Natural killer cell treated with Interleukin-12 subunit alpha and Interleukin-12 subunit beta and Interleukin-15 and Interleukin-18, amount 100 ng/mL, for 72 hours (primary cell): ENCODE measurements at regions not wholly inside any gene's neighbourhood (a gene's known extent, or its start where the extent isn't known, plus 50 kb on each side); places are given as distances from the start of the nearest gene placed in this dataset.

Experiments
- ATAC-seq, 2 donors: fragments of 150-1000 bp; cut with Tn5 transposase in 1 of 2; sonication (Bioruptor Pico), chemical (Tn5 transposase) in 1 of 2; 2 replicates each; pipeline ENCODE4 v1.10.0; 2021
- DNase-seq: peaks from one replicate; pipeline ENCODE4 v3.0.0; 2022; ENCODE audit warnings: low spot score
- H3K27ac Mint-ChIP-seq, 2 donors: 1 replicate in 1 of 2; 2 replicates in 1 of 2; pipeline ENCODE4 v1.8.0; 2022; ENCODE audit warnings: mixed read lengths in 2 of 2, mild to moderate bottlenecking in 1 of 2, moderate library complexity in 1 of 2
- H3K27me3 Mint-ChIP-seq, 2 donors: 1 replicate in 1 of 2; 2 replicates in 1 of 2; pipeline ENCODE4 v1.8.0; 2022; ENCODE audit warnings: mixed read lengths in 2 of 2
- H3K36me3 Mint-ChIP-seq: one replicate; pipeline ENCODE4 v1.8.0; 2022; ENCODE audit warnings: mixed read lengths
- H3K4me1 Mint-ChIP-seq, 2 donors: 1 replicate in 1 of 2; 2 replicates in 1 of 2; pipeline ENCODE4 v1.8.0; 2022; ENCODE audit warnings: low read depth in 2 of 2, mixed read lengths in 2 of 2, mild to moderate bottlenecking in 1 of 2
- H3K4me3 Mint-ChIP-seq: one replicate; pipeline ENCODE4 v1.8.0; 2022; ENCODE audit warnings: mixed read lengths
- H3K9me3 Mint-ChIP-seq: 2 replicates; pipeline ENCODE4 v1.8.0; 2022; ENCODE audit warnings: mixed read lengths

DNA sequence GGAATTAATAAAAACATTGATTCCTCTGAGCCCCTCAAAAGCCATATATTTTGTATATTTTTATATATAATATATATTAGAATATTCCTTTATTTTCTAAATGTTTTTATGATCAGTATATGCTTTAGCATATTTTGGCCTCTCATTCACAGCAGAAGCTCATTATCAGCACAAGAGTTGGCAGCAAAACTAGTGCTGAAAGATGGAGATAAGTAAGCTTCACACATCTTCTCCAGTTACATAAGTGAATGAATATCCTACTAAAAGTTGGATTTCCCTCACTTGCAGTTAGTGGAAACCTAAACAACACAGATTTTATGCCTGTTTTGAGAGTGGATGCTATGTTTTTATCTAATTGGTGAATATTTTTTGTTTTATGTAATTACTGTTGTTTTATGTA, 1303.8 kb upstream of the ADGRB3 start:
- peaks cover 14% of the 10 kb centered on the region for H3K9me3 Mint-ChIP-seq

DNA sequence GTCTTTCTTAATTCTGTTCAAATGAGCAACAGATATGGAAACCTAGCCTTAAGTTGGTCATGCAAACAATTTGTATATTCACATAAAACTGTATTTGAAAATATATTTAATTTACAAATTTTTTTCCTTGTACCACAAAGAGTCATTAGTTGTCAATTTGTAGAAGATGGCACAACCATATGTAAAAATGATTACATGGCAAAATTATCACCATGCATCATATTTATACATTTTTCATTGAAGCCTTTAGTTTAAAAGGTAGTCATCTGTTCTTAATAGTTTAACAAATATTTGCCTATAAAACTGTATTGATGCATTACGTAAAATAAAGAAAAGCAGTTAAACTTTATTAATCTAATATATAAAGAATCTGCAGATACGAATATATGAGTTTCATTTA, 1306.8 kb upstream of the ADGRB3 start:
- no peak for DNase-seq
- Mint-ChIP-seq H3K4me3 (no peak overlapping the region), H3K9me3 (peaks cover 14% of the 10 kb centered on the region), H3K27ac (no peak overlapping the region), H3K4me1 (no peaks in the 10 kb centered on the region), H3K27me3 (no peaks in the 10 kb centered on the region), H3K36me3 (peaks cover 4% of the 10 kb centered on the region)
- no peak for ATAC-seq

More for the DNA sequence above, 1303.8 kb upstream of the ADGRB3 start:
- H3K36me3 Mint-ChIP-seq, result peaks cover 4% of the 10 kb centered on the region
- H3K4me1 Mint-ChIP-seq, result no peaks in the 10 kb centered on the region
- no peak for ATAC-seq
- H3K27me3 Mint-ChIP-seq, result no peaks in the 10 kb centered on the region
- H3K4me3 Mint-ChIP-seq, result no peak overlapping the region
- no peak overlapping the region for H3K27ac Mint-ChIP-seq
- no peak for DNase-seq

DNA sequence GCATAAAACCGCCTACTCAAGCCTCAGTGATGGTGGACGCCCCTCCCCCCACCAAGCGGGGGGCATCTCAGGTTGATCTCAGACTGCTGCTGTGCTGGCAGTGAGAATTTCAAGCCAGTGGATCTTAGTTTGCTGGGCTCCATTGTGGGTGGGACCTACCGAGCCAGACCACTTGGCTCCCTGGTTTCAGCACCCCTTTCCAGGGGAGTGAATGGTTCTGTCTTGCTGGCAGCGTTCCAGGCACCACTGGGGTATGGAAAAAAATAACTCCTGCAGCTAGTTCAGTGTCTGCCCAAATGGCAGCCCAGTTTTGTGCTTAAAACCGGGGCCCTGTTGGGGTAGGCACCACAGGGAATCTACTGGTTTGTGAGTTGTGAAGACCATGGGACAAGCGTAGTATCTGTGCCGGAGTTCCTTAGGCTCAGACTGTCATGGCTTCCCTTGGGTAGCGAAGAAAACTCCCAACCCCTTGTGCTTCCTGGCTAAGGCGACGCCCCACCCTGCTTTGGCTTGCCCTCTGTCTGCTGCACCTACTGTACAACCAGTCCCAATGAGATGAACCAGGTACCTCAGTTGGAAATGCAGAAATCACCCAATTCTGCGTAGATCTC, 1334.5 kb upstream of the ADGRB3 start:
- peaks cover 7% of the 10 kb centered on the region for H3K36me3 Mint-ChIP-seq
- peaks cover 20% of the 10 kb centered on the region for H3K9me3 Mint-ChIP-seq
- DNase-seq (no peak), ATAC-seq (no peak)
- H3K27me3 Mint-ChIP-seq, result no peaks in the 10 kb centered on the region
- no peak overlapping the region for H3K4me3 Mint-ChIP-seq
- no peak overlapping the region for H3K27ac Mint-ChIP-seq
- no peaks in the 10 kb centered on the region for H3K4me1 Mint-ChIP-seq

DNA sequence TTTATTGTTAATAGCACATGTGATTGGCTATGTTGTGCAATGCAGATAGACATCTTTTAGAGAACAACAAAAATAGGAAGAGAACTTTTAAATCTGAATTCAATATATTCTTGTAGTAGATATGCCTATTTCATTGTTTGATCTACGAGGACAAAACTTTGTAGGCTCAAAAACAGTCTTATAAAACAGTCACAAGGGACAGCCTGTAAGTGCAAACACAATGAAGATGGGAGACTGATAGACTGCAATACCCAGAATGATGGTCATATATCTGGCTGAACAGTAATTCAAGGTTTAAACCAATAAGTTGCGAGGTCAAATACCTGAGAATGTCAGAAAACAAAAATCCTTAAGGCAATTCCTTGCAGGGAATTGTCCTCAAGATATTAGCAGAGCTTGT, 1342.9 kb upstream of the ADGRB3 start:
- peaks cover 4% of the 10 kb centered on the region for H3K9me3 Mint-ChIP-seq
- H3K36me3 Mint-ChIP-seq, result no peaks in the 10 kb centered on the region
- H3K27me3 Mint-ChIP-seq, result no peaks in the 10 kb centered on the region
- no peak for DNase-seq
- ATAC-seq, result no peak
- no peak overlapping the region for H3K27ac Mint-ChIP-seq
- H3K4me1 Mint-ChIP-seq, result no peaks in the 10 kb centered on the region
- no peak overlapping the region for H3K4me3 Mint-ChIP-seq

DNA sequence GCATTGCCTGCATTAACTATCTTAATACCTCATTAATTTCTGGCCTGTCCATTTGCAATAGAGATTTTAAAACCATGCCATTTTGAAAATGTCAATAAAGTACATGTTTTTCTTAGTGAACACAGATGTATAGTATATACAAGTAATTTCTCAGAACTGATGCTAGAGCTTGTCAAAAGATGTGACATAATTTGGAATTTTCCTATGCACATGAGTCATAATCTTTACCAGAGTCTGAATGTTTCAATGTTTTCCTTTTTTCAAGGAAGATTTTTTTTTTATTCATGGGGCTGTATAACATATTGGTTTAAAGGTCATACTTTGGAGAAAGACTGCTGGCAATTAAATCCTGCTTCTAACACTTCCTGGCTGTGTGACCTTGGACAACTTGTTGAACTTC, 1347.5 kb upstream of the ADGRB3 start:
- Mint-ChIP-seq H3K4me3 (no peak overlapping the region), H3K27me3 (no peaks in the 10 kb centered on the region), H3K36me3 (no peaks in the 10 kb centered on the region), H3K27ac (no peak overlapping the region), H3K4me1 (no peaks in the 10 kb centered on the region), H3K9me3 (peaks cover 10% of the 10 kb centered on the region)
- ATAC-seq, result no peak
- DNase-seq, result no peak

DNA sequence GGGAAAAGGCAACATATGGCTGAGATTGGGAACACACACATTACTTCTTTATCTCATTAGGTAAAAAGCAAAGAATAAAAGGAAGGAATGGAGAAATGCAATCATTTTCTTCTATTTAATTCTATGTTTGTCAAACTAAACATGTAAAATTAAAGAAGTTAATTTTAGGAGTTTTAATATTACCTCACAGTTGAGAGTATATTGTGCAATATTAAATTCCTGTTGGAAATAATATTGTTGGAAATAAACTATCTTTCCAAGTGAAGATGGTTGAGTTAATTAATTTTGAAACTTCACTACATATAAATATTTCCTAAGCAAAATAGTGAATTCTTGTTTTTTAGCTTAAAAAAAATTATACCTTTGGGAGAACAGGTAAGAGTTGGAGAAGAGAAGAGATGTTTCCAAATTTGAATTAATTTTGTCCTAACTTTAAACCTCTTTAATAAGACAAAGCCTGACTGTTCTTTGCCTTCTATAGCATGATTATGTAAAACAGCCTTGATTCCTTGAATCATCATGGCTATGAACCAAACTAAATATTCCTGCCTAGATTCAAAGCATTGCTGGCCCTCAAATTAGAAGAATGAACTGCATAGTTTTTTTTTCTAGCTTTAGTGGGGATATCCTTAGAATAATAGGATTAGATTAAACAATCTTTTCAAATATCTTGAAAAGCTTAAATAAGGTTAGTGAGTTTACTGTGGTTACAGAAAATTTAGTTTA, 1349.1 kb upstream of the ADGRB3 start:
- Mint-ChIP-seq H3K27me3 (no peaks in the 10 kb centered on the region), H3K9me3 (peaks cover 13% of the 10 kb centered on the region), H3K4me3 (no peak overlapping the region), H3K36me3 (no peaks in the 10 kb centered on the region), H3K4me1 (no peaks in the 10 kb centered on the region), H3K27ac (no peak overlapping the region)
- no peak for DNase-seq
- ATAC-seq, result no peak

DNA sequence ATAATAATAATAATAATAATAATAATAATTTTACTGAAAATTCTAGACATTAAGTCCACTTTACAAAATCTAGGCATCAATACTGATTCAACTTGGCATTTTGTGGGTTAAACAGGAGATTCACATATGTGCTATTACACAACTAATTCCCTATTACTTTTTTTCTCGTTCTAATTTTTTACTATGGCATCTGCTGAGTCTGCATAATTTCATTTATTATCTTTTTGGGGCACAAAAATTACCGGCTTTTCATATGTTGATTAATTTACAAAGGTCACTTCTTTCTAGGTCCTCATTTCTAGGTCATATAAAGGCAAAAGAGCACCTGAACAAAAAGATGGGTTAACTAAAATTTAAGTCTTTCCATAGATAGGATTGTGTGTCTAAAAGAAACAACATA, 1357.8 kb upstream of the ADGRB3 start:
- Mint-ChIP-seq H3K27ac (no peak overlapping the region), H3K9me3 (peaks cover 6% of the 10 kb centered on the region), H3K27me3 (no peaks in the 10 kb centered on the region), H3K4me3 (no peak overlapping the region), H3K4me1 (no peaks in the 10 kb centered on the region), H3K36me3 (peaks cover 4% of the 10 kb centered on the region)
- ATAC-seq (no peak), DNase-seq (no peak)

DNA sequence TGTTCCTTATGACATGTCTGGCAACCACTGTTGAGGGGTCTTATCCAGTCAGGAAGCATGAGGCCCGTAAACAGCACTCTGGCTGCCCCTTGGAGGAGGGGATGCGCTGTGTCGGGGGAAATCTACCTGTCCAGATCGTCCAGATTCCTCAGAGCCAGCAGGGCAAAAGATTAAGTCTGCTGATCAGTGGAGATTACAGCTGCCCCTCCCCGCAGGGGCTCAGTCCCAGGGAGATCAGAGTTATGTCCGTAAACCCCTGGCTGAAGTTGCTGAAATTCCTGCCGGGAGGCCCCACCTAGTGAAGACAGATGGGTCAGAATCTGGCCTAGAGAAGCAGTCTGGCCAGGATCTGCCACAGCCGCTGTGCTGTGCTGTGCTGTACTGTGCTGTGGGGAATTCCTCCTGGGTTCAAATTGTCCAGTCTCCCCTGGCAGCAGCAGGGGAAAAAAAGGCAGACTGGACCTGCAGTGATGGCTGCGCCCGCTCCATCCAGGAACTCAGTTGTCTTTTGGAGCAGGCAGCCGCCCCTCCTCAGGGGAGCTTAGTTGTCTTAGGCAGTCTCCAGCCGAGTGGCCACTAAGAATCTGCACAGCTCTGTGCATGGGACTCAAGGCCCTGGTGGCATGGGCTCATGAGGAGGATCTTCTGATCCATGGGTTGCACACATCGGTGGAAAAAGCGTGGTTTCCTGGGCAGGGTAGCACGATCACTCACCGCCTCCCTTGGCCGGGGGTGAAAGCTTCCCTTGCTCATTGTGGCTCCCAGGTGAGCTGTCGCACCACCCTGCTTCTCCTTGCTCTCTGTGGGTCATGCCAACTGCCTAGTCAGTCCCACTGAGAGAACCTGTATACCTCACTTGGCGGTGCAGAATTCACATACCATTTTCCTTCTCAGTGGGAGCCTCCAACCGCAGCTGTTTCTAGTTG, 1368.8 kb upstream of the ADGRB3 start:
- Mint-ChIP-seq H3K36me3 (peaks cover 7% of the 10 kb centered on the region), H3K27ac (no peak overlapping the region), H3K4me3 (no peak overlapping the region), H3K9me3 (peaks cover 20% of the 10 kb centered on the region), H3K27me3 (no peaks in the 10 kb centered on the region), H3K4me1 (no peaks in the 10 kb centered on the region)
- ATAC-seq (no peak), DNase-seq (no peak)

DNA sequence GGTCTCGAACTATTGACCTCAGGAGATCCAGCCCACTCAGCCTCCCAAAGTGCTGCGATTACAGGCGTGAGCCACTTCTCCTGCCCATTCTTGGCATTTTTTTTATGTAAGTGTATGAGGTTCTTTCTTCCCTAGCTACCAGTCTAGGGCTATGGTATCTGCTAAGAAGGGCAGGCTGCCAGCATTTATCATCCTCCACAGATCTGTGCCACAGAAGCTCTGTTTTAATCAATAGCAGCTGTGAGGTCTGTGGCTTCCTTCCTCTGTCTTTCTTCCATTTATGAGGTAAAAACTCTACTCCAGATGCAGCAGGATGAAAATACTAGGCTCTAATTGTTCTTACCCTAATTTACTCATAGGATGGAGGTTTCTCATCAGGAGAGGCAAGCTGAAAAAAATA, 1382.4 kb upstream of the ADGRB3 start:
- Mint-ChIP-seq H3K36me3 (no peaks in the 10 kb centered on the region), H3K9me3 (peaks cover 29% of the 10 kb centered on the region), H3K27ac (no peak overlapping the region), H3K4me3 (no peak overlapping the region), H3K27me3 (no peaks in the 10 kb centered on the region), H3K4me1 (no peaks in the 10 kb centered on the region)
- DNase-seq (no peak), ATAC-seq (no peak)

DNA sequence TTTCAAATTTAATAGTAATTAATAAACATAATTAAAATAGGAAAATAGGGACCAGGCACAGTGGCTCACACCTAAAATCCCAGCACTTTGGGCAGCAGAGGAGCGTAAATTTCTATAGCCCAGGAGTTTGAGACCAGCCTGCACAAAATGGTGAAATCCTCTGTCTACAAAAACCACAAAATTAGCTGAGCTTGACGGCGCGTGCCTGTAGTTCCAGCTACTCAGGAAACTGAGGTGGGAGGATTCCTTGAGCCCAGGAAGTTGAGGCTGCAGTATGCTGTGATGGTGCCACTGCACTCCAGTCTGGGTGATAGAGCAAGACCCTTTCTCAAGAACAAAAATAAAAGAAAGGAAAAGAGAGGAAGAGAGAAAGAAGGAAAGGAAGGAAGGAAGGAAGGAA, 1387.0 kb upstream of the ADGRB3 start:
- Mint-ChIP-seq H3K27me3 (no peaks in the 10 kb centered on the region), H3K9me3 (peaks cover 17% of the 10 kb centered on the region), H3K4me1 (no peaks in the 10 kb centered on the region), H3K4me3 (no peak overlapping the region), H3K36me3 (no peaks in the 10 kb centered on the region), H3K27ac (no peak overlapping the region)
- DNase-seq (no peak), ATAC-seq (no peak)

DNA sequence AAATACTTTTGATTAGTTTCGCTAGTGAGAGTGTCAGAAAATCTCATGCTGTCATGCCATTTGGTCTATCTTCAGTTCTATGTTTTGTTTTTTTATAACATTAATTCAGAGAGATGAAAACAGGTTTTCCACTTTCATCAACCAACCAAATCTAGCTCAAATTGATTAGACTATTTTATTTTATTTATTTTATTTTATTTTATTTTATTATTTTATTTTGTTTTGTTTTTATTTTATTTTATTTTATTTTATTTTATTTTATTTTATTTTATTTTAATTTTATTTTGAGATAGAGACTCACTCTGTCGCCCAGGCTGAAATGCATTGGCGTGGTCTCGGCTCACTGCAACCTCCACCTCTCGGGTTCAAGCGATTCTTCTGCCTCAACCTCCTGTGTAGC, 1391.0 kb upstream of the ADGRB3 start:
- peaks cover 6% of the 10 kb centered on the region for H3K9me3 Mint-ChIP-seq

DNA sequence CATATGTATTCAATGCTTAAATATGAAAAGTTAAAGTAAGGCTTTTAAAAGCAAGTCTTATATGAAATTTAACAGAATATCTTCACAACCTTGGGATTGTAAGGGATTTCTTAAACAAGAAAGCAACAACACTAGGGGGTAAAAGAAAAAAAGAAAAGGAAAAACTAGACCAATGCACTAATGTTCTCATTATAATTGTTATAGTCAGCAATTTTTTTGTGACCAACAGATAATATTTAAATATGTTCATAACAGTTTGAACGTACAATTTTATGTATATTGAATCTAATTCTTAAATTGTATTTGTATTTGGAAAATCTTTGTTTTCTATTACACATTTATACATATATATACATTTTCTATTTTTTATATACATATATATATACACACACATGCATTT, 1397.8 kb upstream of the ADGRB3 start:
- no peak overlapping the region for H3K27ac Mint-ChIP-seq
- no peak for ATAC-seq
- H3K4me3 Mint-ChIP-seq, result no peak overlapping the region
- no peaks in the 10 kb centered on the region for H3K27me3 Mint-ChIP-seq
- H3K36me3 Mint-ChIP-seq, result peaks cover 7% of the 10 kb centered on the region
- no peak for DNase-seq
- peaks cover 1% of the 10 kb centered on the region for H3K9me3 Mint-ChIP-seq
- H3K4me1 Mint-ChIP-seq, result no peaks in the 10 kb centered on the region

More for the DNA sequence above, 1391.0 kb upstream of the ADGRB3 start:
- H3K36me3 Mint-ChIP-seq, result no peaks in the 10 kb centered on the region
- H3K4me3 Mint-ChIP-seq, result no peak overlapping the region
- H3K27me3 Mint-ChIP-seq, result no peaks in the 10 kb centered on the region
- no peak overlapping the region for H3K27ac Mint-ChIP-seq
- H3K4me1 Mint-ChIP-seq, result no peaks in the 10 kb centered on the region
- no peak for DNase-seq
- no peak for ATAC-seq

DNA sequence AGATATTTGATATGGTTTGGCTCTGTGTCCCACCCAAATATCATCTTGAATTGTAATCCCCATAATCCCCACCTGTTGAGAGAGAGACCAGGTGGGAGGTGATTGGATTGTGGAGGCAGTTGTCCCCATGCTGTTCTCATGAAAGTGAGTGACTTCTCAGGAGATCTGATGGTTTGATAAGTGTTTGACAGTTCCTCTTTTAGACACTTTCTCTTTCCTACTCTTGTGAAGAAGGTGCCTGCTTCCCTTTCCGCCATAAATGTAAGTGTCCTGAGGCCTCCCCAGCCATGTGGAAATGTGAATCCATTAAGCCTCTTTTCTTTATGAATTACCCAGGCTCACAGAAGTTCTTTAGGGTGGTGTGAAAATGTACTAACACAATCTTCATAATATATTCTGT, 1404.0 kb upstream of the ADGRB3 start:
- no peaks in the 10 kb centered on the region for H3K36me3 Mint-ChIP-seq

DNA sequence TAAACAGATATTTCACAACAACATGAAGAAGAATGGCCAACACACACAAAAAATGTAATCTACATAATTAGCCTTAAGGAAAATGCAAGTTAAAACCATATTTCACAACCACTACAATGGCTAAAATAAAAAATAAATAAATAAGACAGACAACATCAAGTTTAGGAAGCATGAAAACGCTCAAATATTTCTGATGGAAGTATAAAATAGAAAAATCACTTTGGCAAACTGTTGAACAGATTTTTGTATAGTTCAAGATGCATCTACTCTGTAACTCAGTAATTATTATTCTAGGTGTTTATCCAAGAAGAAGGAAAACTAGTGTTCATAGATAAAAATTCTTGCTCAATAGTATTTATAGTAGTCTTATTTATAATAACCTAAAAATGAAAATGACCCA, 1410.1 kb upstream of the ADGRB3 start:
- Mint-ChIP-seq H3K9me3 (peaks cover 16% of the 10 kb centered on the region), H3K27me3 (no peaks in the 10 kb centered on the region), H3K4me3 (no peak overlapping the region), H3K36me3 (peaks cover 11% of the 10 kb centered on the region), H3K4me1 (no peaks in the 10 kb centered on the region), H3K27ac (no peak overlapping the region)
- no peak for DNase-seq
- ATAC-seq, result no peak

More for the DNA sequence above, 1404.0 kb upstream of the ADGRB3 start:
- Mint-ChIP-seq H3K27me3 (no peaks in the 10 kb centered on the region), H3K27ac (no peak overlapping the region), H3K4me3 (no peak overlapping the region), H3K4me1 (no peaks in the 10 kb centered on the region), H3K9me3 (peaks cover 8% of the 10 kb centered on the region)
- DNase-seq (no peak), ATAC-seq (no peak)
